Ovary (tissue), 7 donors: ENCODE measurements at regions not wholly inside any gene's neighbourhood (a gene's known extent, or its start where the extent isn't known, plus 50 kb on each side); places are given as distances from the start of the nearest gene placed in this dataset.

Experiments
- DNase-seq, 5 donors: peaks; one replicate each; pipeline ENCODE4 v3.0.0-alpha.2; 2019 to 2020
- H3K27ac ChIP-seq, 2 donors: fragments of 200-600 bp; one replicate each; pipeline versions ENCODE4 v1.5.1 to v1.8.0; 2019 to 2022
- H3K27me3 ChIP-seq: fragments of 200-600 bp; one replicate; pipeline ENCODE4 v1.8.0; 2022
- H3K36me3 ChIP-seq: fragments of 200-600 bp; sonication (generic); one replicate; pipeline ENCODE4 v1.5.1; 2019
- H3K4me1 ChIP-seq: one replicate; pipeline ENCODE4 v1.8.1; 2013; ENCODE audit warnings: mild to moderate bottlenecking, moderate library complexity; ENCODE audit not compliant: insufficient read depth
- H3K4me3 ChIP-seq: fragments of 200-600 bp; sonication (generic); one replicate; pipeline ENCODE4 v1.5.1; 2017
- H3K9me3 ChIP-seq, 2 donors: fragments of 200-600 bp in 1 of 2; sonication (generic) in 1 of 2; one replicate each; pipeline versions ENCODE4 v1.5.1 to v1.8.1; 2013 to 2019; ENCODE audit warnings: mild to moderate bottlenecking in 1 of 2, moderate library complexity in 1 of 2
- CTCF ChIP-seq, 3 donors: fragments of 450-650 bp in 2 of 3; fragments of 200-600 bp in 1 of 3; IDR thresholded peaks; one replicate each; pipeline versions ENCODE4 v1.5.1 to v1.8.0; 2016 to 2022; ENCODE audit warnings: antibody characterized with exemption in 3 of 3, mild to moderate bottlenecking in 1 of 3
- EP300 ChIP-seq: sonication (generic); formaldehyde crosslinking; IDR thresholded peaks from one replicate; pipeline ENCODE4 v1.6.1; 2017; ENCODE audit warnings: antibody characterized with exemption
- POLR2A ChIP-seq: fragments of 450-650 bp; IDR thresholded peaks from one replicate; pipeline ENCODE4 v1.6.1; 2017; ENCODE audit warnings: antibody characterized with exemption, mild to moderate bottlenecking, moderate library complexity
- WGBS, 3 donors: extraction: QIAGEN DNeasy Blood & Tissue Kit in 1 of 3; methylation state at CpG; one replicate each; pipeline versions ENCODE4 v1.1.5 to v1.1.7; 2013 to 2017; 5-methylcytosine and 5-hydroxymethylcytosine counted together
- intact Hi-C, 4 donors: fragments of 100-400 bp; cut with DNase I; formaldehyde crosslinking; loops; one replicate each; pipeline versions ENCODE4 v1.11.0 to v1.15.1; 2022 to 2023
- donor health status: DM: no; HTN: no; CAD: no; lungs with moderate emphysema.
- donor health status: DM: no; HTN: no; CAD: no.
- donor health status: Bipolar disorder and iron deficiency.
- donor health status: DM: no; HTN: no; CAD: no.
- donor health status: DM: yes; HTN: yes; CAD: no.

- no peaks in the 10 kb centered on the region for H3K36me3 ChIP-seq
- H3K27me3 ChIP-seq, result no peaks in the 10 kb centered on the region
- no peak overlapping the region for H3K4me3 ChIP-seq
- H3K27ac ChIP-seq, result no peak overlapping the region
- H3K9me3 ChIP-seq, result no peaks in the 10 kb centered on the region
- TF ChIP-seq POLR2A (no peak), EP300 (no peak), CTCF (IDR thresholded peaks at IDR 0.05) (no peak)
- 78 to 85% (median 84%) methylated on average over 7 of the region's 7 CpGs for WGBS, 3 donors
- intact Hi-C loops, result no loop called here
- DNase-seq, result no peak
- no peaks in the 10 kb centered on the region for H3K4me1 ChIP-seq
Measured at GRCh38 chr6:164007881-164008280, 593.4 kb downstream of the QKI start.

GRCh38 chr6:164006459-164006858, 591.9 kb downstream of the QKI start:
- Histone ChIP-seq H3K27me3 (no peaks in the 10 kb centered on the region), H3K4me3 (no peak overlapping the region), H3K4me1 (no peaks in the 10 kb centered on the region), H3K27ac (no peak overlapping the region), H3K9me3 (no peaks in the 10 kb centered on the region), H3K36me3 (no peaks in the 10 kb centered on the region)
- intact Hi-C loops, result no loop called here
- no peak for DNase-seq
- WGBS, 3 donors, result 85 to 87% (median 87%) methylated on average over 6 of the region's 6 CpGs
- no peak for TF ChIP-seq POLR2A
- no peak for TF ChIP-seq EP300
- no peak for TF ChIP-seq CTCF (IDR thresholded peaks at IDR 0.05)

- H3K4me3 ChIP-seq, result no peak overlapping the region
- WGBS, 3 donors, result 42 to 65% (median 47%) methylated on average over 4 of the region's 4 CpGs
- H3K36me3 ChIP-seq, result no peaks in the 10 kb centered on the region
- TF ChIP-seq EP300 (no peak), POLR2A (no peak), CTCF (IDR thresholded peaks at IDR 0.05) (no peak)
- no peaks in the 10 kb centered on the region for H3K27me3 ChIP-seq
- no peaks in the 10 kb centered on the region for H3K4me1 ChIP-seq
- no peaks in the 10 kb centered on the region for H3K9me3 ChIP-seq
- intact Hi-C loops, result no loop called here
- no peak for DNase-seq
- H3K27ac ChIP-seq, result no peak overlapping the region
Measured at GRCh38 chr6:164005004-164005711, 590.6 kb downstream of the QKI start.

GRCh38 chr6:164000276-164000675, 585.8 kb downstream of the QKI start:
- Histone ChIP-seq H3K36me3 (no peaks in the 10 kb centered on the region), H3K4me1 (no peaks in the 10 kb centered on the region), H3K27ac (no peak overlapping the region), H3K9me3 (no peaks in the 10 kb centered on the region), H3K4me3 (no peak overlapping the region), H3K27me3 (no peaks in the 10 kb centered on the region)
- intact Hi-C loops, result no loop called here
- DNase-seq, result no peak
- WGBS, 3 donors, result 91 to 94% (median 93%) methylated on average over 4 of the region's 4 CpGs
- no peak for TF ChIP-seq CTCF (IDR thresholded peaks at IDR 0.05)
- TF ChIP-seq POLR2A, result no peak
- no peak for TF ChIP-seq EP300
